B cell (primary cell): ENCODE measurements at regions not wholly inside any gene's neighbourhood (a gene's known extent, or its start where the extent isn't known, plus 50 kb on each side); places are given as distances from the start of the nearest gene placed in this dataset.

Experiments used
- EZH2 ChIP-seq: IDR thresholded peaks from 2 replicates; pipeline ENCODE4 v1.6.1; 2012; ENCODE audit warnings: borderline replicate concordance, low read depth, mild to moderate bottlenecking, moderate library complexity, low read length; ENCODE audit not compliant: insufficient read depth, poor library complexity, severe bottlenecking
- TF ChIP-seq, protein P1 (sequence below): fragments of 200-600 bp; IDR thresholded peaks from one replicate; pipeline ENCODE4 v1.8.0; 2022; ENCODE audit warnings: antibody characterized with exemption, mild to moderate bottlenecking

GRCh38 chr2:216578325-216578724 lies 54.9 kb upstream of the IGFBP2 start:
- TF ChIP-seq, protein P1, sequence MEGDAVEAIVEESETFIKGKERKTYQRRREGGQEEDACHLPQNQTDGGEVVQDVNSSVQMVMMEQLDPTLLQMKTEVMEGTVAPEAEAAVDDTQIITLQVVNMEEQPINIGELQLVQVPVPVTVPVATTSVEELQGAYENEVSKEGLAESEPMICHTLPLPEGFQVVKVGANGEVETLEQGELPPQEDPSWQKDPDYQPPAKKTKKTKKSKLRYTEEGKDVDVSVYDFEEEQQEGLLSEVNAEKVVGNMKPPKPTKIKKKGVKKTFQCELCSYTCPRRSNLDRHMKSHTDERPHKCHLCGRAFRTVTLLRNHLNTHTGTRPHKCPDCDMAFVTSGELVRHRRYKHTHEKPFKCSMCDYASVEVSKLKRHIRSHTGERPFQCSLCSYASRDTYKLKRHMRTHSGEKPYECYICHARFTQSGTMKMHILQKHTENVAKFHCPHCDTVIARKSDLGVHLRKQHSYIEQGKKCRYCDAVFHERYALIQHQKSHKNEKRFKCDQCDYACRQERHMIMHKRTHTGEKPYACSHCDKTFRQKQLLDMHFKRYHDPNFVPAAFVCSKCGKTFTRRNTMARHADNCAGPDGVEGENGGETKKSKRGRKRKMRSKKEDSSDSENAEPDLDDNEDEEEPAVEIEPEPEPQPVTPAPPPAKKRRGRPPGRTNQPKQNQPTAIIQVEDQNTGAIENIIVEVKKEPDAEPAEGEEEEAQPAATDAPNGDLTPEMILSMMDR: no peak
- TF ChIP-seq EZH2: no peak
